ENCODE measurements at regions not wholly inside any gene's neighbourhood (a gene's known extent, or its start where the extent isn't known, plus 50 kb on each side); places are given as distances from the start of the nearest gene placed in this dataset.
"Not testable (repeated sequence)": the region's sequence is repeated elsewhere in the genome, so short reads cannot be mapped to it uniquely, and the experiment has no call there.

- TF ChIP-seq CTCF (conservative IDR thresholded peaks at IDR 0.05); EZH2 (IDR thresholded peaks at IDR 0.05; ENCODE audit: low read depth): not testable (repeated sequence)
These were observed 136.2 kb downstream of the IGLL1 start for GRCh38 chr22:23443905-23444304.

Measured in PC-9 (cell line).